CD4-positive, alpha-beta memory T cell (primary cell): ENCODE measurements at regions not wholly inside any gene's neighbourhood (a gene's known extent, or its start where the extent isn't known, plus 50 kb on each side); places are given as distances from the start of the nearest gene placed in this dataset.
"Not testable (repeated sequence)": the region's sequence is repeated elsewhere in the genome, so short reads cannot be mapped to it uniquely, and the experiment has no call there.

ENCODE experiments used
- CTCF ChIA-PET: fragments of 350-600 bp; sonication (Branson Sonifier 250); formaldehyde crosslinking; loops from one replicate; lab custom pipeline; 2021; ENCODE audit warnings: inconsistent platforms; ENCODE audit not compliant: partially characterized antibody; lab: Charles Lee
- POLR2A ChIA-PET: fragments of 350-600 bp; sonication (Branson Sonifier 250); formaldehyde crosslinking; loops from one replicate; lab custom pipeline; 2021; ENCODE audit not compliant: partially characterized antibody; lab: Charles Lee
- DNase-seq, 5 donors: peaks; one replicate each; pipeline versions ENCODE4 v3.0.0 to v3.0.0-alpha.2; 2020 to 2022; ENCODE audit warnings: mixed read lengths in 1 of 5
- H3K27ac ChIP-seq: one replicate; pipeline ENCODE4 v1.7.0; 2013; ENCODE audit warnings: low read depth, low read length
- H3K27me3 ChIP-seq: 2 replicates; pipeline ENCODE4 v1.7.0; 2013; ENCODE audit warnings: mild to moderate bottlenecking, low read length, moderate library complexity; ENCODE audit not compliant: insufficient read depth
- H3K36me3 ChIP-seq: 2 replicates; pipeline ENCODE4 v1.7.0; 2013; ENCODE audit warnings: mild to moderate bottlenecking, low read length, moderate library complexity; ENCODE audit not compliant: insufficient read depth
- H3K4me1 ChIP-seq: 2 replicates; pipeline ENCODE4 v1.7.0; 2013; ENCODE audit warnings: mild to moderate bottlenecking, low read length, moderate library complexity; ENCODE audit not compliant: insufficient read depth
- H3K4me3 ChIP-seq, 2 donors: one replicate each; pipeline ENCODE4 v1.7.0; 2013; ENCODE audit warnings: low read length in 2 of 2, mild to moderate bottlenecking in 1 of 2
- H3K9me3 ChIP-seq, 2 donors: one replicate each; pipeline ENCODE4 v1.7.0; 2013; ENCODE audit warnings: low read length in 2 of 2, control low read depth in 1 of 2; ENCODE audit not compliant: control insufficient read depth in 1 of 2
- H3K27ac Mint-ChIP-seq, 7 donors: one replicate each; pipeline ENCODE4 v1.8.0; 2020 to 2021; ENCODE audit warnings: mixed read lengths in 7 of 7, mild to moderate bottlenecking in 6 of 7, inconsistent platforms in 3 of 7, moderate library complexity in 3 of 7
- H3K27me3 Mint-ChIP-seq, 2 donors: one replicate each; pipeline ENCODE4 v1.8.0; 2020 to 2021; ENCODE audit warnings: mixed read lengths in 2 of 2
- H3K36me3 Mint-ChIP-seq, 2 donors: one replicate each; pipeline ENCODE4 v1.8.0; 2020 to 2021; ENCODE audit warnings: mixed read lengths in 2 of 2, inconsistent platforms in 1 of 2, mild to moderate bottlenecking in 1 of 2
- H3K4me1 Mint-ChIP-seq, 4 donors: one replicate each; pipeline ENCODE4 v1.8.0; 2020 to 2021; ENCODE audit warnings: mixed read lengths in 4 of 4, mild to moderate bottlenecking in 1 of 4
- H3K4me3 Mint-ChIP-seq, 8 donors: one replicate each; pipeline ENCODE4 v1.8.0; 2020 to 2021; ENCODE audit warnings: mixed read lengths in 8 of 8, mild to moderate bottlenecking in 7 of 8, moderate library complexity in 6 of 8, inconsistent platforms in 3 of 8
- H3K9me3 Mint-ChIP-seq, 8 donors: one replicate each; pipeline ENCODE4 v1.8.0; 2020 to 2021; ENCODE audit warnings: mixed read lengths in 8 of 8, mild to moderate bottlenecking in 5 of 8, inconsistent platforms in 3 of 8, moderate library complexity in 1 of 8
- intact Hi-C: fragments of 100-400 bp; cut with micrococcal nuclease; formaldehyde crosslinking; loops from one replicate; pipeline ENCODE4 v1.15.1; 2023

DNA sequence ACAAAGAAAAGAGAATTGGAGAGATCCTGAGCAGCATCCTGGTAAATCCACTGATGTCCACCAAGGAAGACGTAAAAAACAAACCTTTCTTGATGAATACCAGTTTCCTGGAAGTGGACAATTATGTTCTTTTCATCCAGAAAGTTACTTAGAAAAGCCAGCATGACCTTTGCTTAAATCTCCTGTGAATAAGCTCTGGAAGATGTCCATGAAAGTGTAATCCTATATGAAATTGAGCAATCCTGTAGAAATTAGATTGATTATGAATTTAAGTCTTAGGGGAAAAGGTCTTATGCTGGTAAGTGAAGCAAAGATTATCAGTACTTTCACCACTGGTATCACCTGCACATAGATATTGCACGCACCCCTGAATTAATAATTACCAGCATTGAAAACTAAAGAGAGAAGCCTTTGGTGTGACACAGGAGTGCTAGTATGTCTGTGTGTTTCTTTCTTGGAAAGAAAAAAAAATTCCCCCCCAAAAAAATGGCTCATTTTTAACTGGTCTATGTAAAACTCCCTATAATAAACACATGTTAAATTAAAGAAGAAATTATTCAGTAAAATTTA, 164.5 kb upstream of the LHX8 start:
- H3K4me3 ChIP-seq: no peak overlapping the region
- no peaks in the 10 kb centered on the region for H3K4me1 ChIP-seq
- H3K27me3 ChIP-seq: no peaks in the 10 kb centered on the region
- Mint-ChIP-seq H3K36me3 (no peaks in the 10 kb centered on the region), H3K27me3 (no peaks in the 10 kb centered on the region), H3K9me3 (peaks cover 0 to 3% (median 0%) of the 10 kb centered on the region in 8 donors), H3K4me3 (no peak overlapping the region), H3K4me1 (no peaks in the 10 kb centered on the region), H3K27ac (no peak overlapping the region)
- no peaks in the 10 kb centered on the region for H3K36me3 ChIP-seq
- H3K27ac ChIP-seq: no peak overlapping the region
- DNase-seq: no peak
- intact Hi-C loops: no loop called here
- no peaks in the 10 kb centered on the region for H3K9me3 ChIP-seq
- POLR2A ChIA-PET: no interaction called here
- CTCF ChIA-PET: no interaction called here

DNA sequence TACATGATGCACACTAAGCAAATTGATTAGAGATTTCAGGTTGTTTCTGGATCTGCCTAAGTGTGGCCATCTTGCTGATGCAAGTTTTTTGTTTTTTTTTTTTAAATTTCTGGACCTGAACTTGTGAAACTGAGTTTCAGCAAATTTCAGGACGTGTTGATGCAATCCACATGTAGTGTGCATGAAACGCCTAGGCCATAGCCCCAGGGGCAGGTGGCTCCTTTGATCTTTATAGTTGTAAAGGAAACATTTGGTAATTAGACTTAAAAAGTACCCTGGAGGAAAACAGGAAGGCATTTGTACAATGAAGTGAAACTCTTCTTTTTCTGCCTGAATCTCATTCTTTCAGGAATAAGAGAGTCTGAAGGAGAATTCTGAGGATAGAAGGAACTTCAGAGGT, 162.2 kb upstream of the LHX8 start:
- no peak overlapping the region for H3K27ac Mint-ChIP-seq
- intact Hi-C loops: no loop called here
- ChIA-PET CTCF (no interaction called here), POLR2A (no interaction called here)
- Histone ChIP-seq H3K36me3 (no peaks in the 10 kb centered on the region), H3K4me3 (no peak overlapping the region), H3K27ac (no peak overlapping the region), H3K4me1 (no peaks in the 10 kb centered on the region), H3K27me3 (no peaks in the 10 kb centered on the region), H3K9me3 (no peaks in the 10 kb centered on the region)
- H3K4me3 Mint-ChIP-seq: no peak overlapping the region
- DNase-seq: no peak
- H3K27me3 Mint-ChIP-seq: no peaks in the 10 kb centered on the region
- no peaks in the 10 kb centered on the region for H3K36me3 Mint-ChIP-seq
- peaks cover 0 to 4% (median 0%) of the 10 kb centered on the region in 8 donors for H3K9me3 Mint-ChIP-seq
- H3K4me1 Mint-ChIP-seq: no peaks in the 10 kb centered on the region

DNA sequence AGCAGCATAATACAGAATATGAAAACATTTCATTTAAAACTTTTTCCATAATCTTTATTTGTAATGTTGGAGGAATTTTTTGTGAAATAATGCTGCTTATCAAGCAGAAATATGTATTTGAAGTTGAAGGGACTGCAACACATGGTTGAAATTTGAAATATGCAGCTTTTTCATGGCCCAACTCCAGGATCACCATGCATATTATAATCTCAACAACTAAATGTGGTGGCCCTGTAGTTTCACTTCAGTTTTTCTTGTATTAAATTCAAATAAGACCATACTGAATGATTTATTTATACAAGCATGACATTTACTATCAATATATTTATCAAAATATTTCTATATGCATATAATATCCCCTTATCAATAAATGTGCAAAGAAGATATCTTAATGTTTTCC, 157.7 kb upstream of the LHX8 start:
- Histone ChIP-seq H3K9me3 (no peaks in the 10 kb centered on the region), H3K27ac (no peak overlapping the region), H3K4me1 (no peaks in the 10 kb centered on the region), H3K36me3 (no peaks in the 10 kb centered on the region), H3K27me3 (no peaks in the 10 kb centered on the region), H3K4me3 (no peak overlapping the region)
- H3K9me3 Mint-ChIP-seq: peaks cover 0 to 5% (median 1%) of the 10 kb centered on the region in 8 donors
- H3K27ac Mint-ChIP-seq: no peak overlapping the region
- DNase-seq: no peak
- H3K4me3 Mint-ChIP-seq: no peak overlapping the region
- intact Hi-C loops: no loop called here
- H3K36me3 Mint-ChIP-seq: no peaks in the 10 kb centered on the region
- POLR2A ChIA-PET: no interaction called here
- CTCF ChIA-PET: no interaction called here
- no peaks in the 10 kb centered on the region for H3K27me3 Mint-ChIP-seq
- H3K4me1 Mint-ChIP-seq: no peaks in the 10 kb centered on the region

DNA sequence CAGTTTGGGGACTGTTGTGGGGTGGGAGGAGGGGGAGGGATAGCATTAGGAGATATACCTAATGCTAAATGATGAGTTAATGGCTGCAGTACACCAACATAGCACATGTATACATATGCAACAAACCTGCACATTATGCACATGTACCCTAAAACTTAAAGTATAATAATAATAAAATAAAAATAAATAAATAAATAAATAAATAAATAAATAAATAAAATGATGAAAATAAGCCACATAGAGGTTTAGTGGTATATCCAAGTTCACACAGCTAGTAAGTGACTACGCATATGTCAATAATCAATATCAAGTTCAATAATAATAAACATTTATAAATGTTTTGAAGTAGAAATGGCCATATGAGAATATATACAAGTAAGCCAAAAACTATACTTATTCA, 141.7 kb upstream of the LHX8 start:
- H3K4me3 Mint-ChIP-seq, H3K27me3 ChIP-seq, H3K27ac Mint-ChIP-seq, H3K9me3 ChIP-seq, H3K4me3 ChIP-seq, DNase-seq, CTCF ChIA-PET, H3K27me3 Mint-ChIP-seq, H3K36me3 ChIP-seq, H3K4me1 ChIP-seq, H3K4me1 Mint-ChIP-seq, H3K9me3 Mint-ChIP-seq, intact Hi-C loops, H3K27ac ChIP-seq, H3K36me3 Mint-ChIP-seq, POLR2A ChIA-PET: not testable (repeated sequence)

DNA sequence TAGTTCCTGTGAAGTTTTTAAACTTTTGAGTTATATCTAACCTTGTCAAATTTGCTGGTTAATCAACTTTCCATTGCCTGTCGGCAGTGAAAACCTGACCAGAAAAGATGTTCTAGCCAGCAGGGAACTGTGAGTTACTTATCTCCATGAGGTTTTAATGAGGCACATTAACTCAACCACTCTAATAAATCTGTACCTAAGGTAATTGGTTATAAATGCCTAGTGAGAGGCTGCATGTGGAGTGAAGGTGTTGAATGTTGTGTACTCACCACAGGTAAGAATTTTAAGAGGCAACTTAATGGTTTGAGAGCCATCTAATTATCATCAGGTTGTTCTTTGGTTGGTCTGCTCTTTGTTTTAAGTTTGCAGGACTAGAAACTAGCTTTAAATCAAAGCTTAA, 138.4 kb upstream of the LHX8 start:
- Mint-ChIP-seq H3K9me3 (peaks cover 0 to 4% (median 0%) of the 10 kb centered on the region in 8 donors), H3K36me3 (no peaks in the 10 kb centered on the region), H3K4me3 (no peak overlapping the region), H3K27ac (no peak overlapping the region), H3K4me1 (no peaks in the 10 kb centered on the region), H3K27me3 (no peaks in the 10 kb centered on the region)
- intact Hi-C loops: no loop called here
- Histone ChIP-seq H3K9me3 (no peaks in the 10 kb centered on the region), H3K36me3 (no peaks in the 10 kb centered on the region), H3K4me3 (no peak overlapping the region), H3K4me1 (no peaks in the 10 kb centered on the region), H3K27me3 (no peaks in the 10 kb centered on the region), H3K27ac (no peak overlapping the region)
- ChIA-PET CTCF (no interaction called here), POLR2A (no interaction called here)
- DNase-seq: no peak

DNA sequence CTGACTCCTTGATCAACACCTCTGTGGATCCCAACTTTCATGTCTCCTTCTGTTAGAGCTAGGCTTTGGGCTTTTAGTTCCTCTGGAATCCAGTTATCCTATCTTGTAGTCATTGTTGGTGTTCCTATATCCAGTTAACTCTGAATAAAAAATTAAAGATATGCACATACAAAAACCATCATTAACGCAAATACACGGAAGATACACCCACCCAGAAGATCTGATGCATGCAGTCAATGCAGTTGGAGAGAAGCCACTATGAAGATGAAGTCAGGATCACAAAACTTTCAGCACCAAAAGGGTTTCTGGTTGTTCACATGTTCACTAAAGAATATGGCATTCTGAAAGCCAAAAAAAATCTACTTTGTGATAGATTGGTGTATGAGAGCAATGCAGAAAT, 123.6 kb upstream of the LHX8 start:
- Mint-ChIP-seq H3K4me1 (no peaks in the 10 kb centered on the region), H3K27ac (no peak overlapping the region), H3K4me3 (no peak overlapping the region), H3K9me3 (peaks cover 0 to 13% (median 0%) of the 10 kb centered on the region in 8 donors), H3K36me3 (no peaks in the 10 kb centered on the region), H3K27me3 (no peaks in the 10 kb centered on the region)
- CTCF ChIA-PET: no interaction called here
- DNase-seq: no peak
- Histone ChIP-seq H3K36me3 (no peaks in the 10 kb centered on the region), H3K9me3 (no peaks in the 10 kb centered on the region), H3K27me3 (no peaks in the 10 kb centered on the region), H3K4me3 (no peak overlapping the region), H3K27ac (no peak overlapping the region), H3K4me1 (no peaks in the 10 kb centered on the region)
- POLR2A ChIA-PET: no interaction called here
- intact Hi-C loops: no loop called here

DNA sequence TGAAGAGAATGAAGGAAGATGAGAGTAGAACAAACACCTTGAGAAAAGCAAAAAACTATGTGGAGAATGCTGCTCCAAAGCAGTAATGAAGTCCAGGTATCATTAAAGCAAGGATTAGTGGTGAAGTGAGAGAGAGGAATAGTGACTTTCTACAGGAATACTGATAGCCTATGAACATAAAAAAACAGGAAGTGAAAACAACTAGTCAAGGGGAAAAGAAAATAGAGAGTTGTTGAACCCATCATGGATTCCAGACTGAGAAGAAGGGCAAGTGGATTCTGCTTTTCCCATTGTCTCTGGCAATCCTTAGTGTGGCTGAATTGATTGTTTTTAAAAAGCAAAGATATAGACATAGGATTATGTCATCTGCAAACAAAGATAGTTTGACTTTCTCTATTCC, 119.9 kb upstream of the LHX8 start:
- no peaks in the 10 kb centered on the region for H3K36me3 ChIP-seq
- no peaks in the 10 kb centered on the region for H3K9me3 ChIP-seq
- no peak for DNase-seq
- no peaks in the 10 kb centered on the region for H3K27me3 ChIP-seq
- no peaks in the 10 kb centered on the region for H3K36me3 Mint-ChIP-seq
- CTCF ChIA-PET: no interaction called here
- H3K27ac Mint-ChIP-seq: no peak overlapping the region
- H3K4me1 ChIP-seq: no peaks in the 10 kb centered on the region
- H3K9me3 Mint-ChIP-seq: peaks cover 0 to 15% (median 6%) of the 10 kb centered on the region in 8 donors
- H3K4me1 Mint-ChIP-seq: no peaks in the 10 kb centered on the region
- H3K27me3 Mint-ChIP-seq: no peaks in the 10 kb centered on the region
- H3K27ac ChIP-seq: no peak overlapping the region
- intact Hi-C loops: no loop called here
- POLR2A ChIA-PET: no interaction called here
- no peak overlapping the region for H3K4me3 ChIP-seq
- H3K4me3 Mint-ChIP-seq: no peak overlapping the region

DNA sequence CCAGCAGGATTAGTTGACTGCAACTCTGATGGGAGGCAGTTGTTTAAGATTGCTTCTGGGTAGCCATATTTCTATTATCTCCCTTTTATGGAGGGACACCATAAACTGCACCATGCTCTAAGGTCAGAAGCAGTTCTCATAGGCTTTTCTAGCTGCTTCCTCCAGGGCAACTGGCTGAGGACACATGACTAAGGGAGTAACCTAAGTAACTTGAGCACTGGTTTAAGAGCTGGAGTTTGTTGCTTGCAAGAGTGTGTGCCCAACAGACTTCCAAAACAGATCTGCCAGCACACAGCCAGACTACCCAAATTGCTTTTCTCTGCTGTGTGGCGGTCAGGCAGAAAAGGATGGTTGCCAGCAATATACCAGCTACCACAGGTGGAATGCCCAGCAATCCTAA, 111.2 kb upstream of the LHX8 start:
- Histone ChIP-seq H3K4me3 (no peak overlapping the region), H3K27me3 (no peaks in the 10 kb centered on the region), H3K36me3 (no peaks in the 10 kb centered on the region), H3K27ac (no peak overlapping the region), H3K4me1 (no peaks in the 10 kb centered on the region), H3K9me3 (no peaks in the 10 kb centered on the region)
- Mint-ChIP-seq H3K27ac (no peak overlapping the region), H3K9me3 (peaks cover 0 to 15% (median 7%) of the 10 kb centered on the region in 8 donors), H3K4me3 (no peak overlapping the region), H3K36me3 (no peaks in the 10 kb centered on the region), H3K27me3 (no peaks in the 10 kb centered on the region), H3K4me1 (no peaks in the 10 kb centered on the region)
- intact Hi-C loops: no loop called here
- ChIA-PET CTCF (no interaction called here), POLR2A (no interaction called here)
- DNase-seq: no peak
